ENCODE measurements at regions not wholly inside any gene's neighbourhood (a gene's known extent, or its start where the extent isn't known, plus 50 kb on each side); places are given as distances from the start of the nearest gene placed in this dataset.

DNA sequence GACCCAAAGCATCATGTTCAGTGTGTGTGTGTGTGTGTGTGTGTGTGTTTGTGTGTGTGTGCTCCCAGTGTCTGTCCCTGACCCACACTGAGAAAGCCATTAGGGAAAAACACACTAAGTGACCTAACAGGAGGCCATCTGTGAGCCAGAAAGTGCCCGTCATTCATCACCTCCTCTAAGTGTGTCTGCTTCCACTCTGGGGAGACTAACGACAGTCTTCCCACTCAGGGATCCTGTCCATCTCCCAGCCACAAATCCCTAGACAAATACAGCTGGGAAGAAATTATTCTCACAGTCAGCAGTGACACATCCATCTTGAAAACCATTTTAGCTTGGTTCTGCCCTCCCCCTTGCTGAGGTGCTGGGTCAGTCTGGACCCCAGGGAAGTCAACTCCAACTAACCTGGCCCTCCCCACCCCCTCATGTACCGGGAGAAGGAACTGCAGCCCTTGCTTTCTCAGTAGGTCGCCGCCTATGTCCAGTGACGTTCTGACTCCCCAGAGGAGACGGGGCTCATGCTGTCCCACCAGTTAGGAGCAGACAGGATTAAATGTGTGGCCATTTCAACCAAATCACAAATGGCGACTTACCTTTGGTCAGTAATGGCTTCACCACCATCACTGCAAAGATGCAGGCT is 296.5 kb upstream of the ZNF32 start:
- ATAC-seq (no peak), DNase-seq (ENCODE audit: low spot score) (peak; percentile 32)

DNA sequence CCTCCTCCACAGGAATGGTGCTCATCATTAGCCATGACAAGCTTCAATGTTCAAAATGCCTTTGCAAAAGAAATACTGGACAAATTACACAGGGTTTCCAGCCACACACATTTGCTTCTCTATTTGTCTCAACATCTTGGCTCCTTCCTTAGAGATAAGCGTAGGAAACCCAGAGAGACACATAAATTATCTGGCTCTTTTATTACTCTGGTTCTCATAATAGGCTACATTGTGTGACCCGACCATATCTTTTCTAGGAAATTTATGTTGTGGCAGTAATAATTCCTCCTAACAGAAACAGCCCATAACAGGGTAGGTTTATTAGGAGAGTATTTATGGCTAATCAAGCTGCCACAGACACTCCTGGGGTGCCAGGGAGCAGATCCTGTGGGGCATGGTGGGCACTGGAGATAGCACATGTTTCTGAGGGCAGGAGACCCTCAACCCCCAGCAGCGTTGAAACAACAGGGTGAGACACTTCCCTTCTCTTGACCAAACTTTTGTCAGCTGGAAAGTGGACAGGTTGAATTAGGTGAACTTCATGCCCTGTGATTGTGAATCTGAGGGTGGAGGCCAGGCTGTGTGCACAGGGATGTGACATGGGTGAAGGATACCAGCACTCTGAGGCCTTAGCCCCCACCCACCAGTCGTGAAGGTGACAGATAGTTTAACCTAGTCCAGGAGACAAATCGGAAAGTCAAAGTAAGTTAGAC is 295.9 kb upstream of the ZNF32 start:
- DNase-seq (ENCODE audit: low spot score) (peak; percentile 10), ATAC-seq (no peak)

DNA sequence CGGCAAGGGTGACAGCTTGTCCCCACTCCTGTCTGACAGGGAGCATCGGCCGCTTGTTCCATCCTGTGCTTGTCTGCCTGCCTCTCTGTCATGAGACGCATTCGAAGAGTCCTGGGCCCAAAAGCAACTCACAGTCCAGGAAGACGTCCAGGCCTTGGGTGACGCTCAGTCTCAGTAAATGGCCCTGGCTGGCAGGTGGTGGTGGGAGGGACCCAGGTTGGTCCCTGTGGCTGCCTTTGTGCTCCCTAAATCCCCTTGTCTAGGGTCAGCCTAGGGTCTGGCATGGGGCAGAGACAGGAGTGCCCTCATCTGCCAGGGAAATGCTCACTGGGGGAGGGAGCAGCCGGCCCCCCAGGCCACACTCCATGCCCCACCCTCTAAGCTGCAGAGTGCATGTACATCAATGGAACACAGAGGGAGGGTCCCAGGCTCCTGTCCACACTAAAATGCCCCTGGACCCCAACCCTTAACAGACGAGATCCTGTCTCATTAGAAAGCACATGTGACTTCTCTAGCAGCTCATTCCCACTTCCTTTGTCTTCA is 295.2 kb upstream of the ZNF32 start:
- no peak for ATAC-seq

DNA sequence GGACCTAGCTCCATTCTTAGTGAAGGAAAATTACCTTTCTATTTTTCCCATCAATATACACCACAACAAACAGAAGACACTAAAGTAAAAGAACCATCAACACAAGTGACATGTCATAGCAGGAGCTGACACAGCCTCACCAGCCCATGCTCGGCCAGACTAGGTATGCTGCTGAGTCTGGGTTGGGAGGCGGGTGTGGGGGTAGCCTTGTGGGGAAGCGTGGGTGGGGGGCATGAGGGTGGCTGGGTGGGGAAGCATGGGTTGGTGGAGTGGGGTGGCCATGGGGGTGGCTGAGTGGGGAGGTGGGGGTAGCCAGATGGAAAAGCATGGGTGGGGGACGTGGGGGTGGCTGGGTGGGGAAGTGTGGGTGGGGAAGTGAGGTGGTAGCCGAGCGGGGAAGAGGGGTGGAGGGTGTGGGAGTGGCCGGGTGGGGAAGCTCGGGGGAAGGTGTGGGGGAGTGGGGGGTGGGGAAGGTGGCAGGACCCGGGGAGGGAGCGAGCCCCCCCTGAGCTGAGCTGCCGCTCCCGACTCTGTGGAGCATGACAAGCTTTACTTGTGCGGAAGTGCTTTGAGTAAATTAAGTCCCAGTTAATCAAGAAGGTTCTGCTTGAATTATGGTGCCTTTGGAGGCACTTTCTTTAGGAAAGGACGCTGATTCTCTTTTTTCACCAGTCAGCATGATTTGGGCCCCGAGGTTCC is 294.6 kb upstream of the ZNF32 start:
- no peak for ATAC-seq
- DNase-seq (ENCODE audit: low spot score): peak; percentile 18

More for the DNA sequence above, 295.2 kb upstream of the ZNF32 start:
- DNase-seq (ENCODE audit: low spot score): peak; percentile 23

DNA sequence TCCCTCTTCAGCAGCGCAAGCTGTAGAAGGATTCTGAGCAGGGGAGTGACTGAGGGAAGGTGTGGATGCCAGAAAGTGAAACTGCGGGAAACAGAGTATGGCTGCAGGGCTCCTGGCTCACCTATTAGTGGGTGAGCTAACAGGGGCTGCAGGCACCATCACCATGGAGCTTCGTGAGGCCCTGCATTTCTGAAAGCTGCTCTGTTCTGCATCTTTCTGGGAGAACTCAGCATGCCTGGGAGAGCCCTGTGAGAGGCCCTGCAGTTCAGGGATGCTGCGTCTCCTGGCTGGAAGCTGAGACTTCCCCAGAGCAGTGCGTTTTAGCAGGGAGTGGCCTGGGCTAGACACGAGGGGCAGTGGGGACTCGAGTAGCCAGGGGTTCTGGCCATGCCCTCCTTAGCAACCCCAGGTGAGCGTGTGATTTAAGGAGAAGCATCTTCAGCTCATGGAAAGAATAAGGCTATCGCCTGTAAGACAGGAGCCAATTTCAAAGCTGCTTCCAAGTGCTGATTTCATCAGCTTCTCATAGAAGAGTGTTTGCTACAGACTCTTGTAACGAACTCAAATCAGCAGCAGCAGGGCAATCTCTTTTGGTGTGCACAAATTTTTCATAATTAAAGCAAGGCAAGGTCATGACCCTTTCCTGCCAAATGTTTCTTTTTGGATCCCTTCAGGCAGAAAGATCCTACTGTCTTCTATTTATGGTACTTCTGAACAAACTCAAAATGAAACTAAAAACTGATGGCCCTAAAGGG is 293.6 kb upstream of the ZNF32 start:
- peak; percentile 30 for DNase-seq (ENCODE audit: low spot score)
- ATAC-seq: no peak

DNA sequence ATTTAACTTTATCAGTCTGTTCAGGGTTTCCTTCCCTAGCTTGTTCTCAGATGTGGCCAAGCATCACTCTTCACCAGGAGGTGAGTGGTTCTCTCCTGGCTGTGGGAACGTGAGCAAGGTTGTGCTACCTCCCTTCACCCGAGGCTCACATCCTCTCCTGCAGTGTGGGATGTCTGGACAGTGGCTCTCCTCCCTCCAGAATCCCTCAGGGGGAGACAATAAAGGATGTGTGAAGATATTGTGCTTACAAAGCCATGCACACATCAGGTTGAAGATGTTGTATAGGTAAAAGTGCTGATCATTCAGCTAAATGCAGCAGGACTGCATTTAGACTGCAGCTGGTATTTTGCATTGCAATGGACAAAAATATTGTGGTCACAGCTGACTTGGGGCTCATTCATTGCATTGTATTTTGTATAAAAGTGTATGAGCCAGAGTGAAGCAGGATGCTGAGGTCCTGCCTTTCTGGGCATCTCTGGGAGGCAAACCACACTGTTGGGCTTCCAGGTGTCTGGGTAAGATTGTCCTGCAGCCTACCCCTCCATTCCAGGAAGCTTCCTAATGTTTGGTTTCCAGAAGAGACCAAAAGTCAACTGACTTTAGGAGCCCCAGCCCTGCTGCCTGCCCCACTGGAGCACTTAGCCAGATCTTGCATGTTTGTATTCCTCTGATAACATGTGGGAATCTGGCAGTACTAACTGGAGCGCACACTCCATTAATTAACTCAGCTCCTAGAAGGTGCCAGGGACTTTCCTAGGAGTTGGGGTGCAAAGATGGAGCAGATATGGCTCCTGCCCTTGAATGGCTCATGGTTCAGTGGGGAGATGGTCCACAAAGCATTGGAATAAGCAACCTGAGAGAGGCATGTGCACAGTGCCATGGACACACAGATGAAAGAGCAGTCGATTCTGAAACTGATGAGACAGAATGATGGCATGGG is 292.5 kb upstream of the ZNF32 start:
- ATAC-seq: no peak
- peak; percentile 16 for DNase-seq (ENCODE audit: low spot score)

DNA sequence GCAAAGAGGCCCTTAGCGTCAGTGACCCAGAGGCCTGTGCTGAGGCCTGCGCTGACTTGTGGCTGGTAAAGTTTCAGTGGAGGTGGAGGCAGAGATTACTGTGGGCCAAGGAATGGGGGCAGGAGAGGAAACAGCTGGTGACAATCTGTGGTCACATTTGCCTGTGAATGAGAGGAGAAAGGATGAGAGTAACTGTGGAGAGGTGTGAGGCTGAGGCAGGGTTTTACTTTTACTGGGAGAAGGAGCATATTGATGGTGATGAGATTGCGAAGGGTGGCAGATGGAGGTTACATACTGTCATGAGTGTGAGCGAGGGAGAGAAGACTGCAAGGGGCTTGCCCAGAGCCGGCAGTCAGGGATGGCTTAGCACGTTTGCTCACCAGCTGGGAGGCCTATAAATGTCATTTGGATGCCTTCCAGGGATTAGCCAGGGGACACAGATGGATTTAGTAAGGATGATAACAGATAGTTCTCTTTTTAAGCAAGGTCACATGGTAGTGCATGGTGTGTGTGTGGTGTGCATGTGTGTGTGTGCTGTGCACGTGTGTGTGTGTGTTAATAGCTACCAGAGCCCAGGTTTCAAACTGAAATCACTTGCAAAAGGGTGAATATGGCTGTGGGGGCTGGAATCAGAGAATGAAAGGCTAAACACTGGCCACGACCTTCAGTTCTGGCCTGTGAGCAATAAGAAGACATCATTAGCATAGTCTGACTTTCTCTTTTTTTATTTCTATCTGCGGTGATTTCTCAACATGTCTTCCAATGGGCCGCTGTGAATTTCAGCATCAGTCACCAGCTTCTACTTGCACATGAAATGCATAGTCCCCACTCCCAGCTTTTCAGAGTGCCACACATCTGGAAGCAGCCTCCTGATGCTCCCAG is 291.5 kb upstream of the ZNF32 start:
- no peak for ATAC-seq
- peak; percentile 23 for DNase-seq (ENCODE audit: low spot score)

DNA sequence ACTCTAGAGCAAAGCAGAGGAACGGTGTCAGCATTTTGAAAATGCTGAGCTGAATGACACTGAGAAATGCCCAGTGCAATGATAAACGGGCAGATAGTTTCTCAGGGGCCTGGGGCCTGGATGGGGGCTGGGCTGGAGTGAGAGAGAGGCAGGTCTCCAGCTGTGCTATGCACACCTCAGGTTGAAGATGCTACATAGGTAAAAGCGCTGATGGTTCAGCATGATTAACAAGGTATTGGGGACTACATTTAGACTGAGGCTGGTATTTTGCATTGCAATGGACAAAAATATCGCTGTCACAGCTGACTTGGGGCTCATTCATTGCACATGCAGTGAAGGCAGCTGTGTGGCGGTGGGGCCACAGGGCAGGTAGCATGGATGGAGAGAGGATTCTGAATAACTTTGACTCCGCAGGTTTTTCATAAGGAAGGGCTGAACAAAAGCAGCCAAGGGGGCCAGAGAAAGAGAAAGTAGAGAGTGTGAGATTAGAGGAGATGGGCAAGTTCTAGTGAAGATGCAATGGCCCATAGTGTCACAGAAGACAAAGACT is 290.8 kb upstream of the ZNF32 start:
- DNase-seq (ENCODE audit: low spot score) (peak; percentile 16), ATAC-seq (no peak)

DNA sequence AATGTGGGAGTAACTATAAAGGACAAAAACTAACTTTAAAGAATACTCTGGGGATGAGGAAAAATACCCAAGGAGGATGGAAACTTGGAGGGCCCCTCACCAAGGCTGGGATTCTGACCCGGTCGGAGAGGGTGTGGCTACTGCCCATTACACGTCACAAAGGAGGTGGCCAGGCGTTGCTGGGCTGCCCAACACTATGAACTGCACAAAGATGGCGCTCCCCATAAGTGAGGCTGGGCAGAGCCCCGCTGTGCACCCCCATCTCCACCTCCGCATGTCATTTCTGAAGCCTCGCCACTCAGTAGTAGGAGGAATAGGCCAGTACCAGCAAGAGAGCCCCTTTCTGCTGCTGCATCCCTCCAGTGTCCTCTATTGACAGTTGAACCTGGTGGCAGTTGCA is 290.1 kb upstream of the ZNF32 start:
- peak; percentile 18 for DNase-seq (ENCODE audit: low spot score)
- ATAC-seq: no peak

DNA sequence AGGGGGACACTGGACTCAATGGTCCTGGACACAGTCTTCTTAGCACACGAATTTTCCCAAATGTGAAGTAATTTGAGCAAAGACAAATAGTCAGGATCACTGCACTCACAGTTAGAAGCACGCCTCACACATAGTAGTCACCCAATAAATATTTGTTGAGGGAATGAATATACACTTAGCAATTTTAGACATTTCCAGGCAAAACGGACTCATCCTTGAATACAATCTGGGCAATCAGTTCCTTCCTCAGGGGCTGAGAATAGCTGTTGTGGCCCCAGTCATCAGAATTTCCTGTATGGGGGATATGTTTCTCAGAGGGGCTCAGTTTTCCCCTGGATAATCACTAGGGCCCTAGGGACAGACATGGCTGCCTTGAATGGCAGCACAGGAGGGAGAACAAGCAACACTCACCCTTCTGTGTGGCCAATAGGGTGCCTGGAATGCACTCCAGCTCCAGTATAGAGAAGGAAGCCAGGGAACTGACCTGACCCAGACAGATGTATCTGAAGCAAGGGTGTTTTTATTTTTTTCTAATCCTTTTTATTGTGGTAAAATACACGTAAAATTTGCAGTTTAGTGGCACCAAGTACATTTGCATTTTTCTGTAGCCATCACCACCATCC is 282.7 kb upstream of the ZNF32 start:
- DNase-seq (ENCODE audit: low spot score): no peak

DNA sequence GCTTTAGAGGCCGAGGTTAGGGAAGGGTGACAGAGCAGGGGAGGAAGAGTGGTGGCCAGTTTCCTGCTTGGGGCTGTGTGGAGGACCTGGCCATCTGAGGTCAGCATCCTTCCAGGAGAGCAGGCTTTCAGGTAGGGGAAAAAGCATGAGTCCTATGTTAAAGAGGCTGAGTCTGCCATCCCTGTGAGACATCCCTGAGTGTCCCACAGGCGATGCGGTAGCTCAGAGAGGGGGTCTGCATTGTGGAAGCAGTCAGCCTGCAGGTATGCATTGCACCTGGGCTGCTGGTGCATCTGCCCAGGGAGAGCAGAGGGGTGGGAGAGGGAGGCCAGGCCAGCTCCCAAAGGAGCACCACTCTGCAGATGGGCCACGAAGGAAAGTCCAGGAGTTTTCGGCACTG is 282.1 kb upstream of the ZNF32 start:
- DNase-seq (ENCODE audit: low spot score) (no peak), ATAC-seq (no peak)

More for the DNA sequence above, 282.7 kb upstream of the ZNF32 start:
- ATAC-seq: no peak

DNA sequence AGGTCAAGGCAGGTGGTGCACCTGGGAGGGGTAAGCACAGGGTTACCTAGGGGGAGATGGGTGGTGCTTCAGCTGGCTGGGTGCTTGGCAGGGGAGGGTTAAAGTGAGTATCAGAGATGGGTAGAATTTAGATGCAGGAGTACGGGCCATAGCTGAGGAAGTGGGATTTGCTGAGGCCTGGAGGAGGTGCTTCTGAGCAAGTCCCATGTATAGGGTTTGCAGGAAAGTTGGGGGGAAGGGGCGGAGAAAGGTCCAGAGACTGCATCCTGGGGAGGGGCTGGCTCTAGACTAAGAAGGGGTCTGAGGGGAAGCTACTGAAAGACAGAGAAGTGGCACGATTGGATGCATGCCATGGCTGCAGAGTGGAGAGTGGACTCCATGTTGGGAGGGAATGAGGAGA is 281.6 kb upstream of the ZNF32 start:
- ATAC-seq (no peak), DNase-seq (ENCODE audit: low spot score) (no peak)

DNA sequence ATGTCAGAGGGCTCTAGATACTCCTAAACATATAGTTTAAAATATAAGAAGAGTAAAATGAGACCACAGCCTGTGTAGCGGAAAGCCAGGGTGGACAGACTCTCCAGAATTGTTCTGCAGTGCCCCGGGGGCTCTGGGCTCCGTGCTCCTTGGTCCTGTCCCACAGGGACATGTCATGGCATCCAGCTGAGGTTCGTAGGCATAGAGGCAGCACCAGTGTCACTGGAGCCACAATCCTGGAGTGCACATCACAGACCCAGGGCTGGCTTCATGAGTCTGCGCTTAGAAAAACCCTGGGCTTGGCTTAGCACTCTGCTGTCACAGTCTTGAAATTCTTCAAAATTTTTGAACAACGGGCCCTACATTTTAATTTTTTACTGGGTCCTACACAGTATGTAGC is 280.4 kb upstream of the ZNF32 start:
- no peak for ATAC-seq
- no peak for DNase-seq (ENCODE audit: low spot score)

DNA sequence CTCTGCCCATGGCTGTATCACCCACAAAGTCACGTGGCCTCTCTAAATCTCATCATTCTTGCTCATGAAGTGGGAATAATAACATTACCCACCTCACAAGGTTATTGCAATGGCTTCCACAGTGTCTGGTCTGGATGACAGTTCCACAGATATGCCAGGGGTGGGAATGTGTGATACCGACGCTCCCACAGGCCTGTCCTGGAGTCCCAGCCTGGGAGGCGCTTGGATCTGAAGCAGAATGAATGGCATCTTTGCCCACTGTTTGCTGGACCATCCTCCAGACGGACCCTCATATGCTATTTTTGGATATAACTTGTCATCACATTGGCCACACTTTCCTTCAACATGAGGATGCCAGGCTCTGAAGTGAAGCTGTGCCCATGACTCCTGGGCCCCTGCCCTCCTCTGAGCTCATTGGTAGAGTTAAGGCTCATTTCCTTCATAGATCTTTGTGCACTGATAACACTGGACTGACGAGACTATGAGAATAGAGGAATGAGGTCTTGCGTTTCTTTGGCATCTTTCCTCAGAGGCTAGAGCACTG is 279.8 kb upstream of the ZNF32 start:
- no peak for DNase-seq (ENCODE audit: low spot score)

DNA sequence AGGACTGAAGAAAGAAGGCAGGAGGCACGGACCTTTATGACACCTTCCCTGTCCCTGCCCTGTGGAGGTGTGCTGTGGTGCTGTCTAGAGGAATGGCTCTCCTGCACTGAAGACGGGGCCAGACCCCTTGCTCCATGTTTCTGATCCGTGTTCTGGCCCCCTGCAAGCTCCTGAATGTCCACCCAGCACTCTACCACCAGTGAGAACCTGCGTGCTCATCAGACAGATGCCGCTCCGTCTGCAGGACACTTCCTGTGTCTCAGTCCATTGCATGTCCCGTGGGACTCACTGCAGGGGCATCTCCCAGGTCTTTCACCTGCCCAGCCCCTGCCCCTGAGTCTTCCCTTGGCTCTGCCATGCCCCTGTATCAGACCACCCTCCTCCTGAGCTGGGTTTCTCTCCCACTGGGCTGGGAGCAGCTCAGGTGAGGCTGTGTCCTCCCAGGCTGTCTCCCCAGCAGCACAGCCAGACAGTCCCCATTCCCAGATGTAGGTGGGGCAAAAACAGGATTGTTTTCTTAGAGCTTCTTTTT is 278.3 kb upstream of the ZNF32 start:
- DNase-seq (ENCODE audit: low spot score): no peak
- no peak for ATAC-seq

More for the DNA sequence above, 279.8 kb upstream of the ZNF32 start:
- ATAC-seq: no peak

DNA sequence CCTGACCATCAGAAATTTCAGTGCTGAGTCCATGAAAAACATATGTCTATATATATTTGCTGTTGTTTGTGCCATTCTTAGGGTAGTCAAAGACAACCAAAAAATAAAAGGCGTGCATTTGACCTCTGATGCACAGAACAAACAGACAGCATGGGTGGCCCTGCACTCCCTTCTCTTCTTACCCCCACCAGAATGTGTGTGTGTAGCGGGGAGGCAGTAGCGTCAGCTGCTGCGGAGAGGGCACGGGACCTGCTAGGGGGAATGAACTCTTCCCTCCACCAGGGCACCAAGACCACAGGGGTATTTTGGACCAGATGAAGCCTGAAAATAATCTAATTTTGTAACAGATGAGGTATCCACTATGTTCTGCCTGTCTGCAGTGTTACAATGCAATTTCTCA is 277.7 kb upstream of the ZNF32 start:
- no peak for DNase-seq (ENCODE audit: low spot score)
- ATAC-seq: no peak

DNA sequence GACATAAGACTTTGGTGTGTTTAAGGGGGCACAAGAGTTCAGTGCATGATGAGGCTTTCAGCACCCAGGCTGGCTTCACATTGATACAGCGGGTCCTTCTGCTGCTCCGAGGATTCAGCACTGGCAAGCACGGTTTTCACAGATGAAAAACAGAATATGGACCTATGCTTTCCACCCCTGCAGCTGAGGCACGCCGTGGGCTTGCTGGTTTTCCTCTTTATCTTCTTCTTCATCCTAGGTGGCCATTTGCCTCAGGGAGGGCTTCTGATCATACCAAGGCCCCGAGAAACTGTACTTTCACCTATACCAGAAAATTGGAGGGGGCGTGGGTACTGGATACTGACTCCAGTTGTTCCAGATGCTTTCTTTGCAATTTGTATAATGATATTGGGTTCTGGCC is 277.1 kb upstream of the ZNF32 start:
- DNase-seq (ENCODE audit: low spot score) (no peak), ATAC-seq (no peak)

DNA sequence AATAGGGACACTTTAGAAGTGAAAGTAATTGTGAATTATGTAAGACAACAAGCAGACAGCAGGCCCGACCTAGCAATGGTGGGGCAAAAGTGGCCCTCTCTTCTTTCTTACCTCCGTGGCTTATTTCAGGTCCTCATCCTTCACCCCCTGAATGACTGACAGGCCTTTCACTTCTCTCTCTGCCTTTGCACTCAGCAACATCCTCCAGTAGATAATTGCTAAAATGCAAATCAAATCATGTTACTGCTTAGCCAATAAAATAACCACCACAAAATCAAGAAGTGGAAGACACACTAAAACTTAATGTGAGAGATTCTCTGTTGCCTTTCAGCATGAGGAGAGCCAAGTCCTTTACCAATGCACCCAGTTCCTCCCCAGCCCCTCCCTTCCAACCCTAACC is 274.6 kb upstream of the ZNF32 start:
- ATAC-seq (no peak), DNase-seq (ENCODE audit: low spot score) (no peak)

Measured in left lobe of liver (tissue), 2 donors.